Heart left ventricle (tissue), 16 donors: ENCODE measurements at regions not wholly inside any gene's neighbourhood (a gene's known extent, or its start where the extent isn't known, plus 50 kb on each side); places are given as distances from the start of the nearest gene placed in this dataset.
"Not testable (repeated sequence)": the region's sequence is repeated elsewhere in the genome, so short reads cannot be mapped to it uniquely, and the experiment has no call there.

Source experiments
- ATAC-seq, 4 donors: fragments of 200-7000 bp; cut with Tn5 transposase; one replicate each; pipeline ENCODE4 v1.9.1; 2020 to 2022; ENCODE audit warnings: moderate library complexity in 4 of 4, mild to moderate bottlenecking in 3 of 4, moderate number of reproducible peaks in 1 of 4
- DNase-seq, 5 donors: peaks; one replicate each; pipeline ENCODE4 v3.0.0-alpha.2; 2020
- H3K27ac ChIP-seq, 12 donors: fragments of 200-600 bp; sonication (generic) in 4 of 12; one replicate each; pipeline versions ENCODE4 v1.5.0 to v1.8.0; 2016 to 2022; ENCODE audit warnings: mild to moderate bottlenecking in 2 of 12
- H3K27me3 ChIP-seq, 9 donors: fragments of 200-600 bp; sonication (generic) in 2 of 9; one replicate each; pipeline versions ENCODE4 v1.5.1 to v1.8.0; 2016 to 2022; ENCODE audit warnings: mild to moderate bottlenecking in 3 of 9
- H3K36me3 ChIP-seq, 9 donors: fragments of 200-600 bp; sonication (generic) in 2 of 9; one replicate each; pipeline versions ENCODE4 v1.5.0 to v1.8.0; 2018 to 2022; ENCODE audit warnings: mild to moderate bottlenecking in 2 of 9
- H3K4me1 ChIP-seq, 12 donors: fragments of 200-600 bp; sonication (generic) in 4 of 12; one replicate each; pipeline versions ENCODE4 v1.5.0 to v1.8.0; 2016 to 2022; ENCODE audit warnings: mild to moderate bottlenecking in 3 of 12
- H3K4me3 ChIP-seq, 12 donors: fragments of 200-600 bp; sonication (generic) in 4 of 12; one replicate each; pipeline versions ENCODE4 v1.5.0 to v1.8.0; 2017 to 2022; ENCODE audit warnings: mild to moderate bottlenecking in 9 of 12, moderate library complexity in 4 of 12
- H3K9me3 ChIP-seq, 12 donors: fragments of 200-600 bp; sonication (generic) in 4 of 12; one replicate each; pipeline versions ENCODE4 v1.5.0 to v1.8.0; 2016 to 2022; ENCODE audit warnings: mild to moderate bottlenecking in 1 of 12
- POLR2A ChIP-seq, 2 donors: fragments of 450-650 bp; IDR thresholded peaks; one replicate each; pipeline ENCODE4 v1.6.1; 2017; ENCODE audit warnings: antibody characterized with exemption in 2 of 2, mild to moderate bottlenecking in 2 of 2, moderate library complexity in 2 of 2
- WGBS, 4 donors: extraction: QIAGEN DNeasy Blood & Tissue Kit in 2 of 4; methylation state at CpG; one replicate each; pipeline versions ENCODE4 v1.1.5 to v1.1.7; 2013 to 2018; 5-methylcytosine and 5-hydroxymethylcytosine counted together
- intact Hi-C, 10 donors: fragments of 100-400 bp; cut with DNase I; formaldehyde crosslinking; loops; one replicate each; pipeline versions ENCODE4 v1.11.1 to v1.14.2; 2022
- TF ChIP-seq, protein P1 (sequence below), 12 donors: fragments of 200-600 bp; sonication (generic) in 4 of 12; IDR thresholded peaks; one replicate each; pipeline versions ENCODE4 v1.5.0 to v1.8.0; 2018 to 2022; ENCODE audit warnings: antibody characterized with exemption in 12 of 12, mild to moderate bottlenecking in 5 of 12
- donor health status: ischemic (EF 13 %, LVEDD 7.1; RV severe dilation, severe dysfunction).
- donor health status: healthy with polysubstance abuse.
- donor health status: DM: no; HTN: yes; CAD: no.
- donor health status: DM: no; HTN: no; CAD: no.
- donor health status: ischemic (EF 25% LVEDD 6.9; RV normal size, moderate dysfunction).
- donor health status: ischemic (EF 25% LVEDD 5.7; RV mildly dilated, moderate dysfunction).
- donor health status: healthy.
- donor health status: DM: yes; HTN: yes; CAD: no.
- donor health status: ischemic (EF 35%, LVEDD 5.7; RV mildly dilated, moderate dysfunction).
- donor health status: nonischemic (EF 11% LVEDD 7.7; RV severe dilation, severe dysfunction).
- donor health status: DM: yes; HTN: yes; CAD: no.
- donor health status: PGD.
- donor health status: ischemic (EF 29% LVEDD 5.4; RV normal size, mild dysfunction).
- donor health status: nonischemic (EF 23%, LVEDD 6.1; RV moderate dilation, normal function).

DNA sequence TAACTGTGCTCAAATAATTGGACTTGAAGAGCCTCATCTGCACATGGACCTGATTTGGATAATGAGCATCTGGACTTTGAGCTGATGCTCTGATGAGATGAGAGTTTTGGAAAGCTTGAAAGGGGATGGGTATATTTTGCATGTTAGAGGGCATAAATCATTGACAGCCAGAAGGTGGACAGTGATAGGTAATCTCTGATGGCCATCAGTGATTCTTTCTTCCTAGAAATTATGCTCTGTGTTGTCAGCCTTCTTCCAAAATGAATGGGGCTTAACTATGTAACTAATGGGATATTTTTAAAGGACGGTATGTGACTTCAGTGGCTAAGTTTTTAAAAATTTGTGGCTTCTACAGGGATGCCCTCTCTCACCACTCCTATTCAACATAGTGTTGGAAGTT lies 334.0 kb downstream of the PTTG2 start:
- intact Hi-C loops: no loop called here
- TF ChIP-seq, protein P1, sequence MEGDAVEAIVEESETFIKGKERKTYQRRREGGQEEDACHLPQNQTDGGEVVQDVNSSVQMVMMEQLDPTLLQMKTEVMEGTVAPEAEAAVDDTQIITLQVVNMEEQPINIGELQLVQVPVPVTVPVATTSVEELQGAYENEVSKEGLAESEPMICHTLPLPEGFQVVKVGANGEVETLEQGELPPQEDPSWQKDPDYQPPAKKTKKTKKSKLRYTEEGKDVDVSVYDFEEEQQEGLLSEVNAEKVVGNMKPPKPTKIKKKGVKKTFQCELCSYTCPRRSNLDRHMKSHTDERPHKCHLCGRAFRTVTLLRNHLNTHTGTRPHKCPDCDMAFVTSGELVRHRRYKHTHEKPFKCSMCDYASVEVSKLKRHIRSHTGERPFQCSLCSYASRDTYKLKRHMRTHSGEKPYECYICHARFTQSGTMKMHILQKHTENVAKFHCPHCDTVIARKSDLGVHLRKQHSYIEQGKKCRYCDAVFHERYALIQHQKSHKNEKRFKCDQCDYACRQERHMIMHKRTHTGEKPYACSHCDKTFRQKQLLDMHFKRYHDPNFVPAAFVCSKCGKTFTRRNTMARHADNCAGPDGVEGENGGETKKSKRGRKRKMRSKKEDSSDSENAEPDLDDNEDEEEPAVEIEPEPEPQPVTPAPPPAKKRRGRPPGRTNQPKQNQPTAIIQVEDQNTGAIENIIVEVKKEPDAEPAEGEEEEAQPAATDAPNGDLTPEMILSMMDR (IDR thresholded peaks at IDR 0.05): no peak
- no peak for TF ChIP-seq POLR2A (IDR thresholded peaks at IDR 0.05)
- DNase-seq (no peak), ATAC-seq (no peak)
- H3K4me3 ChIP-seq: no peak overlapping the region
- H3K4me1 ChIP-seq: no peaks in the 10 kb centered on the region
- H3K9me3 ChIP-seq: peaks cover 0 to 47% (median 22%) of the 10 kb centered on the region in 12 donors
- H3K27me3 ChIP-seq: no peaks in the 10 kb centered on the region
- H3K36me3 ChIP-seq: no peaks in the 10 kb centered on the region
- 81 to 100% (median 90%) methylated on average over 1 of the region's 1 CpG for WGBS, 4 donors
- no peak overlapping the region for H3K27ac ChIP-seq

DNA sequence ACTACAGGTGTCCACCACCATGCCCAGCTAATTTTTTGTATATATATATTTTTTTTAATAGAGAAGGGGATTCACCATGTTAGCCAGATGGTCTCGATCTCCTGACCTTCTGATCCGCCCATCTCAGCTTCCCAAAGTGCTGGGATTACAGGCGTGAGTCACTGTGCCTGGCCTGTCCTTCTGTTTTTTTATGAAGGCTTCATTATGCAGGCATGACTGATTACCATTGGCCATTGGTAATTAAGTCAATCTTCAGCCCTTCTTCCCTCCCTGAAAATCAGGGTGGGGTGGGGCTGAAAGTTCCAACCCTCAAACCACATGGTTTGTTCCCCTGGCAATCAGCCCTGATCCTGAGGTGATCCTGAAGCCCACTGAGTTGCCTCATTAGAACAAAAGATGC lies 336.9 kb downstream of the PTTG2 start:
- intact Hi-C loops: no loop called here
- H3K4me1 ChIP-seq: no peaks in the 10 kb centered on the region
- no peaks in the 10 kb centered on the region for H3K27me3 ChIP-seq
- ATAC-seq (no peak), DNase-seq (no peak)
- peaks cover 0 to 59% (median 30%) of the 10 kb centered on the region in 12 donors for H3K9me3 ChIP-seq
- no peak overlapping the region for H3K4me3 ChIP-seq
- H3K27ac ChIP-seq: no peak overlapping the region
- no peaks in the 10 kb centered on the region for H3K36me3 ChIP-seq
- TF ChIP-seq, protein P1 (IDR thresholded peaks at IDR 0.05): no peak
- no peak for TF ChIP-seq POLR2A (IDR thresholded peaks at IDR 0.05)
- 76 to 93% (median 90%) methylated on average over 3 of the region's 3 CpGs for WGBS, 4 donors

DNA sequence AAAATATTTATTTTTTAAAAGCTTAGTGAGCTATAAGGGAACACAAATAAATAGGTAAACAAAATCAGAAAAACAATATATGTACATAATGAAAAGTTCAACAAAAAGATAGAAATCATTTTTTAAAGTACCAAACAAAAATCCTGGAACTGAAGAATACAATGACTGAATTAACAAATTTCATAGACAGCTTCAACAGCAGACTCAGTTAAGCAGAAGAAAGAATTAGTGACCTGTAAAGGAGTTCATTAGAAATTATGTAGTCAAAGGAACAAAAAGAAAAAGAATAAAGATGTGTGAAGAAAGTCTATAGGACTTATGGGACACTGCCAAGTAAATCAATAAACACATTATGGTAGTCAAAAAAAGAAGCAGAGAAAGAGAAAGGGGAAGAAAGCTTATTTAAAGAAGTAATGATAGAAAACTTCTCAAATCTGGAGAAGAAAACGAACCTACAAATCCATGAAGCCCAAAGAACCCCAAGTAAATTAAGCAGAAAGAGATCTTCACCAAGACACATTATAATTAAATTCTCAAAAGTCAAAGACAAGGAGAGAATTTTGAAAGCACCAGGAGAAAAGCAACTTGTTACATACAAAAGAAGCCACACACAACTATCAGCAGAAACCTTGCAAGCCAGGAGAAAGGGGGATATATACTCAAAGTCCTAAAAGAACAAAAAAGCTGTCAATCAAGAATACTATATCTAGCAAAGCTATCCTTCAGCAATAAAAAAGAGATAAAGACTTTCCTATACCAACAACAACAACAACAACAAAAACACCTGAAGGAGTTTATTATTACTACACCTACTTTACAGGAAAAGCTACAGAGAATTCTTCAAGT lies 338.9 kb downstream of the PTTG2 start:
- 65 to 84% (median 68%) methylated on average over 1 of the region's 1 CpG for WGBS, 4 donors
- ATAC-seq (no peak), DNase-seq (no peak)
- H3K36me3 ChIP-seq: no peaks in the 10 kb centered on the region
- no peak overlapping the region for H3K4me3 ChIP-seq
- intact Hi-C loops: no loop called here
- TF ChIP-seq POLR2A (IDR thresholded peaks at IDR 0.05): no peak
- TF ChIP-seq, protein P1 (IDR thresholded peaks at IDR 0.05): no peak
- no peaks in the 10 kb centered on the region for H3K4me1 ChIP-seq
- H3K27ac ChIP-seq: no peak overlapping the region
- no peaks in the 10 kb centered on the region for H3K27me3 ChIP-seq
- H3K9me3 ChIP-seq: peaks cover 0 to 44% (median 26%) of the 10 kb centered on the region in 12 donors

DNA sequence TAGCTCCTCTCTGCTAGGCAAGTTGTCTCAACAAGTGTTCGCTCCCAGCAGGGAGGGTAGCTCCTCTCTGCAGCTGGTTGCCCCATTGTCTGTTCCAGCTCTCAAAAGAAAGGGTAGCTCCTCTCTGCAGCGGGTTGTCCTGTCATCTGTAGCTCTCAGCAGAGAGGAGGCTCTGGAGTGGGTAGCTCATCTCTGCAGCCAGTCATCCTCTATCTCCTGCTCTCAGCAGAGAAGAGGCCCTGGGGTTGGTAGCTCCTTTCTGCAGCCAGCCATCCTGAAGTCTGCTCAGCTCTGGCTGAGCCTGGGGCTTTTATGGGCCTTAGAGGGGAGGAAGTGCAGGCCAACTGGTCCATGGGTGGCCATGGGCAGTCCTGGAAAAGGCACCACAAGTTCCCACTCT lies 342.7 kb downstream of the PTTG2 start:
- Histone ChIP-seq H3K36me3 (no peaks in the 10 kb centered on the region), H3K27me3 (no peaks in the 10 kb centered on the region), H3K27ac (no peak overlapping the region), H3K9me3 (peaks cover 0 to 36% (median 19%) of the 10 kb centered on the region in 12 donors), H3K4me1 (peaks cover 0 to 14% (median 0%) of the 10 kb centered on the region in 12 donors), H3K4me3 (no peak overlapping the region)
- TF ChIP-seq, protein P1 (IDR thresholded peaks at IDR 0.05): no peak
- no peak for TF ChIP-seq POLR2A (IDR thresholded peaks at IDR 0.05)
- intact Hi-C loops: no loop called here
- no peak for DNase-seq
- ATAC-seq: no peak
- WGBS, 4 donors: 85 to 93% (median 92%) methylated on average over 2 of the region's 2 CpGs

DNA sequence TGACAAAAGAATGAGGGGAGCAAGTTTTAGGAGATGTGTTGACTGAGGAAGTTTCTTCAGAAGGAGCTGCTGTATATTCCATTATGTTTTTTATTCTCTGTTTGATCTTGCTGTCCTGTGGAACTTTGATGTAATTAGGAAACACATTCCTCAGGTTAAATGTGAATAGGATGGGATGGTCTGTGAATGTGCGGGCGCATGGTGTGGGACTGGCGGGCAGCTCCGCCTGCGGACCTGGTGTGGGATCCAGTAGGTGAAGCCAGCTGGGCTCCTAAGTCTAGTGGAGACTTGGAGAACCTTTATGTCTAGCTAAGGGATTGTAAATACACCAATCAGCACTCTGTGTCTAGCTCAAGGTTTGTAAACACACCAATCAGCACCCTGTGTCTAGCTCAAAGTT lies 344.3 kb downstream of the PTTG2 start:
- intact Hi-C loops: not testable (repeated sequence)
- 96 to 98% (median 97%) methylated on average over 5 of the region's 5 CpGs for WGBS, 4 donors

More for the DNA sequence above, 344.3 kb downstream of the PTTG2 start:
- Histone ChIP-seq H3K9me3 (peaks cover 0 to 20% (median 7%) of the 10 kb centered on the region in 12 donors), H3K4me1 (peaks cover 0 to 14% (median 0%) of the 10 kb centered on the region in 12 donors)
- ATAC-seq, H3K27ac ChIP-seq, H3K4me3 ChIP-seq, H3K36me3 ChIP-seq, H3K27me3 ChIP-seq, DNase-seq: not testable (repeated sequence)
